Endothelial cell of umbilical vein (primary cell): ENCODE measurements at regions not wholly inside any gene's neighbourhood (a gene's known extent, or its start where the extent isn't known, plus 50 kb on each side); places are given as distances from the start of the nearest gene placed in this dataset.

Experiments used
- BruUV-seq: library from RNA; stranded (reverse); fragments of 400-500 nt; replicated peaks from 2 replicates; lab custom pipeline; 2021; lab: Mats Ljungman, UMichigan
- CTCF ChIA-PET: fragments of 300-600, 350-600 bp; sonication (Branson Sonifier 250); formaldehyde crosslinking; loops from one replicate; lab custom pipeline; 2021; ENCODE audit warnings: antibody characterized with exemption, inconsistent platforms; lab: Charles Lee
- POLR2A ChIA-PET: fragments of 300-600, 350-600 bp; sonication (Branson Sonifier 250); formaldehyde crosslinking; loops from one replicate; lab custom pipeline; 2021; ENCODE audit warnings: antibody characterized with exemption, inconsistent platforms; lab: Charles Lee
- DNase-seq: peaks from one replicate; pipeline ENCODE4 v3.0.0-alpha.2; 2011; ENCODE audit warnings: low read depth, low spot score
- FAIRE-seq: peaks from 2 replicates; lab custom pipeline; 2011; peaks lifted over from hg19 to GRCh38; lab: Jason Lieb, UNC
- H2AFZ ChIP-seq: 2 replicates; pipeline ENCODE4 v1.6.0; 2012; ENCODE audit warnings: low read depth, low read length, control low read depth, inconsistent platforms
- H3K27ac ChIP-seq: 2 replicates; pipeline ENCODE4 v1.5.1; 2011; ENCODE audit warnings: low read depth, mild to moderate bottlenecking, control low read depth, low read length, moderate library complexity; ENCODE audit not compliant: insufficient read depth
- H3K27me3 ChIP-seq, 2 experiments: 2 replicates each; pipeline versions ENCODE4 v1.6.0 to v1.6.1; 2011; ENCODE audit warnings: low read length in 2 of 2, mixed read lengths in 1 of 2; ENCODE audit not compliant: control insufficient read depth in 2 of 2, insufficient read depth in 2 of 2
- H3K36me3 ChIP-seq, 2 experiments: 2 replicates in 1 of 2; 3 replicates in 1 of 2; pipeline ENCODE4 v1.5.1; 2011; ENCODE audit warnings: low read length in 2 of 2, mild to moderate bottlenecking in 1 of 2, moderate library complexity in 1 of 2; ENCODE audit not compliant: control insufficient read depth in 2 of 2, insufficient read depth in 2 of 2; ENCODE audit errors: extremely low read depth in 1 of 2
- H3K4me1 ChIP-seq: 3 replicates; pipeline ENCODE4 v1.5.1; 2011; ENCODE audit warnings: mild to moderate bottlenecking, low read length; ENCODE audit not compliant: control insufficient read depth, insufficient read depth; ENCODE audit errors: extremely low read depth
- H3K4me2 ChIP-seq: 2 replicates; pipeline ENCODE4 v1.6.1; 2011; ENCODE audit warnings: low read length, control low read depth, mixed read lengths; ENCODE audit not compliant: insufficient read depth
- H3K4me3 ChIP-seq, 3 experiments: fragments of 200-600 bp in 1 of 3; sonication (generic), shearing (Covaris generic) in 1 of 3; replicated peaks in 1 of 3; 2 replicates each; pipeline ENCODE4 v1.5.1; 2011 to 2016; ENCODE audit warnings: control low read depth in 3 of 3, low read length in 3 of 3, mild to moderate bottlenecking in 2 of 3, inconsistent platforms in 1 of 3, low read depth in 1 of 3, moderate library complexity in 1 of 3; ENCODE audit not compliant: insufficient read depth in 1 of 3
- H3K79me2 ChIP-seq: 2 replicates; pipeline ENCODE4 v1.6.0; 2012; ENCODE audit warnings: low read length, inconsistent platforms; ENCODE audit not compliant: control insufficient read depth, insufficient read depth
- H3K9ac ChIP-seq: replicated peaks from 2 replicates; pipeline ENCODE3; 2011; ENCODE audit warnings: low read length, control low read depth; ENCODE audit not compliant: insufficient read depth; ENCODE audit errors: extremely low read depth
- H3K9me1 ChIP-seq: replicated peaks from 3 replicates; pipeline ENCODE4 v1.6.0; 2011; ENCODE audit warnings: mild to moderate bottlenecking, low read length; ENCODE audit not compliant: control insufficient read depth, insufficient read depth; ENCODE audit errors: extremely low read depth
- H3K9me3 ChIP-seq: replicated peaks from 2 replicates; pipeline ENCODE4 v1.5.1; 2012; ENCODE audit warnings: low read length, inconsistent platforms; ENCODE audit not compliant: control insufficient read depth, insufficient read depth
- H4K20me1 ChIP-seq: replicated peaks from 2 replicates; pipeline ENCODE3; 2011; ENCODE audit warnings: mild to moderate bottlenecking, low read length; ENCODE audit not compliant: control insufficient read depth, insufficient read depth; ENCODE audit errors: extremely low read depth
- EZH2 ChIP-seq: IDR thresholded peaks from 2 replicates; pipeline ENCODE4 v1.6.1; 2012; ENCODE audit warnings: borderline replicate concordance, low read depth, mild to moderate bottlenecking, moderate library complexity, low read length, inconsistent platforms; ENCODE audit not compliant: severe bottlenecking
- FOS ChIP-seq: IDR thresholded peaks from 2 replicates; pipeline ENCODE4 v1.6.1; 2011; ENCODE audit warnings: mild to moderate bottlenecking, low read length, moderate library complexity, borderline replicate concordance; ENCODE audit not compliant: insufficient read depth
- GATA2 ChIP-seq: IDR thresholded peaks from 2 replicates; pipeline ENCODE4 v1.7.0; 2011; ENCODE audit warnings: low read depth, mild to moderate bottlenecking, moderate library complexity, mixed read lengths, low read length; ENCODE audit not compliant: insufficient read length, insufficient read depth
- JUN ChIP-seq: IDR thresholded peaks from 2 replicates; pipeline ENCODE4 v1.6.1; 2011; ENCODE audit warnings: borderline replicate concordance, low read depth; ENCODE audit not compliant: insufficient read length, insufficient read depth
- MYC ChIP-seq: IDR thresholded peaks from one replicate; pipeline ENCODE4 v1.6.1; 2011; ENCODE audit warnings: mild to moderate bottlenecking, low read depth, low read length
- POLR2A ChIP-seq: IDR thresholded peaks from 2 replicates; pipeline ENCODE4 v1.6.1; 2012; ENCODE audit warnings: low read depth, mild to moderate bottlenecking, control low read depth, low read length
- POLR2AphosphoS5 ChIP-seq: IDR thresholded peaks from 2 replicates; pipeline ENCODE4 v1.6.1; 2012; ENCODE audit warnings: low read depth, mild to moderate bottlenecking, control low read depth, low read length, moderate library complexity; ENCODE audit not compliant: insufficient read depth
- dilution Hi-C: fragments of 300-500 bp; cut with MboI; formaldehyde crosslinking; loops from one replicate; pipeline ENCODE4 v1.15.0; 2019; ENCODE audit warnings: low sequenced_read_pairs; ENCODE audit not compliant: extremely low pct_ligation_motif_present
- intact Hi-C: fragments of 100-400 bp; cut with micrococcal nuclease; formaldehyde crosslinking; loops from one replicate; pipeline ENCODE4 v1.10.0; 2022
- TF ChIP-seq, protein P1 (sequence below): IDR thresholded peaks from 2 replicates; pipeline ENCODE4 v1.6.1; 2011; ENCODE audit not compliant: insufficient read depth, insufficient read length
- TF ChIP-seq, protein P2 (sequence below), 2 donors: IDR thresholded peaks; 1 replicate in 1 of 2; 2 replicates in 1 of 2; pipeline ENCODE4 v1.5.1; 2011; ENCODE audit warnings: low read length in 2 of 2, mild to moderate bottlenecking in 2 of 2, moderate library complexity in 2 of 2, control low read depth in 1 of 2, inconsistent platforms in 1 of 2, low read depth in 1 of 2; ENCODE audit not compliant: insufficient read depth in 1 of 2; ENCODE audit errors: extremely low read depth in 1 of 2

DNA sequence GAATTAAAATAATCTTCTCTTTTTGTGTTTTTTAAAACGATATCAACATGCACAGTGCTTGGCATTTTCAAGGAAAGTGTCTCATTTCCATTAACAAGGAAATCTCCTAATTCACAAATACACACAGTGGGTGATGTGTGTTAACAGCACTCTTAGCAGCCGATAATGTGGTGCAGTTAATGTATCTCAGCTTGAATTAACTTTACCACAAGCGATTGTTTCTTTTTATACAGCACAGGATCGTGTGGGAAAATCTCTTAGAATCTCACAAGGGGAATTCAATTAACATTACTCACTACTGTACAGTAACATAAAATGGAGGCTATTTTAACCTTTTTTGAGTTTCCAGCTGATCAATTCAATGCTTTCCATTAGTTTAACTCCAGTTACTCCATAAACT is 1841.9 kb downstream of the STIM2 start:
- intact Hi-C loops: no loop called here
- CTCF ChIA-PET: no interaction called here
- no peak for FAIRE-seq

More for the DNA sequence above, 1841.9 kb downstream of the STIM2 start:
- Histone ChIP-seq H3K4me1 (no peaks in the 10 kb centered on the region), H3K79me2 (no peaks in the 10 kb centered on the region), H3K9ac (no peak overlapping the region), H3K27ac (no peak overlapping the region), H3K4me2 (no peak overlapping the region), H3K27me3 (no peaks in the 10 kb centered on the region), H2AFZ (no peak overlapping the region), H3K9me3 (no peaks in the 10 kb centered on the region), H3K36me3 (no peaks in the 10 kb centered on the region), H3K4me3 (no peak overlapping the region), H3K9me1 (no peaks in the 10 kb centered on the region), H4K20me1 (no peaks in the 10 kb centered on the region)
- no peak for DNase-seq
- TF ChIP-seq FOS: no peak
- no peak for TF ChIP-seq POLR2AphosphoS5
- TF ChIP-seq, protein P1, sequence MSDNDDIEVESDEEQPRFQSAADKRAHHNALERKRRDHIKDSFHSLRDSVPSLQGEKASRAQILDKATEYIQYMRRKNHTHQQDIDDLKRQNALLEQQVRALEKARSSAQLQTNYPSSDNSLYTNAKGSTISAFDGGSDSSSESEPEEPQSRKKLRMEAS: no peak
- no peak for TF ChIP-seq JUN
- no peak for TF ChIP-seq MYC
- TF ChIP-seq, protein P2, sequence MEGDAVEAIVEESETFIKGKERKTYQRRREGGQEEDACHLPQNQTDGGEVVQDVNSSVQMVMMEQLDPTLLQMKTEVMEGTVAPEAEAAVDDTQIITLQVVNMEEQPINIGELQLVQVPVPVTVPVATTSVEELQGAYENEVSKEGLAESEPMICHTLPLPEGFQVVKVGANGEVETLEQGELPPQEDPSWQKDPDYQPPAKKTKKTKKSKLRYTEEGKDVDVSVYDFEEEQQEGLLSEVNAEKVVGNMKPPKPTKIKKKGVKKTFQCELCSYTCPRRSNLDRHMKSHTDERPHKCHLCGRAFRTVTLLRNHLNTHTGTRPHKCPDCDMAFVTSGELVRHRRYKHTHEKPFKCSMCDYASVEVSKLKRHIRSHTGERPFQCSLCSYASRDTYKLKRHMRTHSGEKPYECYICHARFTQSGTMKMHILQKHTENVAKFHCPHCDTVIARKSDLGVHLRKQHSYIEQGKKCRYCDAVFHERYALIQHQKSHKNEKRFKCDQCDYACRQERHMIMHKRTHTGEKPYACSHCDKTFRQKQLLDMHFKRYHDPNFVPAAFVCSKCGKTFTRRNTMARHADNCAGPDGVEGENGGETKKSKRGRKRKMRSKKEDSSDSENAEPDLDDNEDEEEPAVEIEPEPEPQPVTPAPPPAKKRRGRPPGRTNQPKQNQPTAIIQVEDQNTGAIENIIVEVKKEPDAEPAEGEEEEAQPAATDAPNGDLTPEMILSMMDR (IDR thresholded peaks at IDR 0.05; ENCODE audit: extremely low read depth in 1 of 2, insufficient read depth in 1 of 2, low read depth in 1 of 2, low read length in 2 of 2): no peak
- TF ChIP-seq GATA2: no peak
- TF ChIP-seq POLR2A: no peak
- TF ChIP-seq EZH2: no peak
- no TSS peak for BruUV-seq
- POLR2A ChIA-PET: no interaction called here
- dilution Hi-C loops: no loop called here
